Upper lobe of left lung (tissue), 6 donors: ENCODE measurements at regions not wholly inside any gene's neighbourhood (a gene's known extent, or its start where the extent isn't known, plus 50 kb on each side); places are given as distances from the start of the nearest gene placed in this dataset.

Experiments used
- ATAC-seq, 2 donors: fragments of 200-7000 bp; cut with Tn5 transposase; one replicate each; pipeline ENCODE4 v1.9.1; 2022; ENCODE audit warnings: mild to moderate bottlenecking in 2 of 2, moderate library complexity in 2 of 2; ENCODE audit not compliant: low FRiP score in 2 of 2
- DNase-seq, 2 donors: peaks; one replicate each; pipeline ENCODE4 v3.0.0-alpha.2; 2019 to 2020
- H3K27ac ChIP-seq, 4 donors: fragments of 200-600 bp; sonication (generic); one replicate each; pipeline ENCODE4 v1.5.1; 2016 to 2019
- H3K27me3 ChIP-seq, 4 donors: fragments of 200-600 bp; sonication (generic); one replicate each; pipeline ENCODE4 v1.5.1; 2017 to 2019
- H3K36me3 ChIP-seq, 4 donors: fragments of 200-600 bp; sonication (generic); one replicate each; pipeline ENCODE4 v1.5.1; 2016 to 2019
- H3K4me1 ChIP-seq, 4 donors: fragments of 200-600 bp; sonication (generic); one replicate each; pipeline ENCODE4 v1.5.1; 2018 to 2019
- H3K4me3 ChIP-seq, 4 donors: fragments of 200-600 bp; sonication (generic); one replicate each; pipeline ENCODE4 v1.5.1; 2017 to 2019; ENCODE audit warnings: mild to moderate bottlenecking in 2 of 4, moderate library complexity in 1 of 4
- H3K9me3 ChIP-seq, 4 donors: fragments of 200-600 bp; sonication (generic); one replicate each; pipeline ENCODE4 v1.5.1; 2018 to 2019
- CTCF ChIP-seq, 6 experiments: fragments of 450-650 bp in 4 of 6; fragments of 200-600 bp in 2 of 6; sonication (generic) in 2 of 6; IDR thresholded peaks; one replicate each; pipeline ENCODE4 v1.5.1; 2016 to 2019; ENCODE audit warnings: antibody characterized with exemption in 6 of 6
- EP300 ChIP-seq, 4 donors: sonication (generic); formaldehyde crosslinking; IDR thresholded peaks; one replicate each; pipeline ENCODE4 v1.5.1; 2017; ENCODE audit warnings: antibody characterized with exemption in 4 of 4, control low read depth in 2 of 4
- POLR2A ChIP-seq, 4 donors: fragments of 450-650 bp; IDR thresholded peaks; one replicate each; pipeline ENCODE4 v1.5.1; 2016 to 2017; ENCODE audit warnings: antibody characterized with exemption in 4 of 4, mild to moderate bottlenecking in 2 of 4
- POLR2AphosphoS5 ChIP-seq, 2 donors: sonication (generic); formaldehyde crosslinking; IDR thresholded peaks; one replicate each; pipeline ENCODE4 v1.5.1; 2017; ENCODE audit warnings: antibody characterized with exemption in 2 of 2
- WGBS, 2 donors: methylation state at CpG; one replicate each; pipeline ENCODE4 v1.1.5; 2017 to 2018; 5-methylcytosine and 5-hydroxymethylcytosine counted together
- donor health status: DM: no; HTN: no; CAD: no; lungs with moderate emphysema.
- donor health status: DM: no; HTN: yes; CAD: no; lungs with severe emphysema.

GRCh38 chr10:121416071-121416470, 182.2 kb downstream of the FGFR2 start:
- Histone ChIP-seq H3K4me3 (no peak overlapping the region), H3K27ac (no peak overlapping the region), H3K9me3 (peaks cover 0 to 4% (median 0%) of the 10 kb centered on the region in 4 donors), H3K27me3 (no peaks in the 10 kb centered on the region), H3K4me1 (no peaks in the 10 kb centered on the region), H3K36me3 (no peaks in the 10 kb centered on the region)
- no peak for DNase-seq
- 85 to 93% methylated on average over 1 of the region's 1 CpG for WGBS, 2 donors
- no peak for ATAC-seq
- TF ChIP-seq POLR2A (IDR thresholded peaks at IDR 0.05) = no peak

GRCh38 chr10:121417298-121417697, 180.9 kb downstream of the FGFR2 start:
- H3K27me3 ChIP-seq = no peaks in the 10 kb centered on the region
- no peak for DNase-seq
- no peak for ATAC-seq
- WGBS, 2 donors = 69 to 80% methylated on average over 2 of the region's 2 CpGs
- H3K4me3 ChIP-seq = no peak overlapping the region
- TF ChIP-seq EP300 (IDR thresholded peaks at IDR 0.05) = no peak
- H3K36me3 ChIP-seq = no peaks in the 10 kb centered on the region
- peaks cover 0 to 4% (median 0%) of the 10 kb centered on the region in 4 donors for H3K9me3 ChIP-seq
- H3K4me1 ChIP-seq = no peaks in the 10 kb centered on the region
- H3K27ac ChIP-seq = no peak overlapping the region

DNA sequence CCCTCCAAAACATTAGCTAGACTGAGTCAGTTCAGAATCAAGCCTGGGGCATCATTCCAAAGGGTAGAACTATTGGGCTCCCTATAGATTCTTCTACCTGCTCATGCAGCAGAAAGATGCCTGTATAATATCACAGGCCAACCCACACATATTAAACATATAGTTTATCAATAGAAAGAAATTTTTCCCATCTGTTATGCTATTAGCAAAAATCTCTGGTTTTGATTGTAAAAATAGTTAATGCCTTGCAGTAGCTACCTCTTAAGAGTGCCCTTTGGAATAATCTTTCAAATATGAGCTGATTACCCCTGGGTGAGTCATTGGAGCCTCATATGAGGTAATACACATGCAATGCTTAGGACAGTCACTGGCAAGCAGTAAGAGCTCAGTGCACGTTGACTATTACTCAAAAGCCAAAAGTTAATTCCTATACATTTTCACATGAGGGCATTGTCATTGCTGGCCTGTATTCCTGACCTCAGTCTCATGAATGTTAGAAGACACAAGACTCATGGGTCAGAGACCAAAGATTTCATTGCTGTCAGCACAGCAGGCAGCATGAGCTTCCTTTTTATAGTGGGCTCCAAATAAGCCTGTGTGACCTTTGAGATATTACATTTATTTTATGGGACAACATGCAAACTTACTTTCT, 180.0 kb downstream of the FGFR2 start:
- 77 to 88% methylated on average over 1 of the region's 1 CpG for WGBS, 2 donors
- TF ChIP-seq POLR2AphosphoS5 (IDR thresholded peaks at IDR 0.05) (no peak), CTCF (IDR thresholded peaks at IDR 0.05) (no peak), EP300 (IDR thresholded peaks at IDR 0.05) (no peak), POLR2A (IDR thresholded peaks at IDR 0.05) (no peak)
- ATAC-seq (no peak), DNase-seq (no peak)
- Histone ChIP-seq H3K9me3 (peaks cover 0 to 4% (median 0%) of the 10 kb centered on the region in 4 donors), H3K27me3 (no peaks in the 10 kb centered on the region), H3K27ac (no peak overlapping the region), H3K4me1 (no peaks in the 10 kb centered on the region), H3K36me3 (no peaks in the 10 kb centered on the region), H3K4me3 (no peak overlapping the region)

- Histone ChIP-seq H3K27ac (no peak overlapping the region), H3K36me3 (no peaks in the 10 kb centered on the region), H3K27me3 (no peaks in the 10 kb centered on the region), H3K9me3 (no peaks in the 10 kb centered on the region), H3K4me1 (no peaks in the 10 kb centered on the region), H3K4me3 (no peak overlapping the region)
- DNase-seq (no peak), ATAC-seq (no peak)
- TF ChIP-seq CTCF (IDR thresholded peaks at IDR 0.05) (no peak), POLR2AphosphoS5 (IDR thresholded peaks at IDR 0.05) (no peak), POLR2A (IDR thresholded peaks at IDR 0.05) (no peak), EP300 (IDR thresholded peaks at IDR 0.05) (no peak)
- WGBS, 2 donors = 69 to 79% methylated on average over 3 of the region's 3 CpGs
Observed at GRCh38 chr10:121420006-121420405, 178.2 kb downstream of the FGFR2 start.

DNA sequence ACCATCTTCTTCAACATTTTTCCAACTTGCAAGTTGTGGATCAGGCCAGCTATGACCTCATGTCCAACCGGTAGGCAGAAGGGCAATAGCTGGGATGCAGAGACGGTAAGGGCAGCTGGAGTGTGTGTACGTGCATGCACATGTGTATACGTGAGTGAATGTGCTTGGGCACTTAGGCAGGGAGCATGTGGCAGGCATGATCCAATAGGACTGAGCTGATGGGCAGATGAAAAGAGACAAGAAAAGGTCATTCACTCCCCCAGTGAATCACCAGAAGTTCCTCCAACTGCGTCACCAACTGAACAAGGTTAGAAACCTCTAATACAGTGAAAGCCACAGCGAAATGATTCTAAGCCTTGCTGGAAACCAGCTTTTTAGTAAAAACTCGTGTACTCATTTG, 176.1 kb downstream of the FGFR2 start:
- Histone ChIP-seq H3K27me3 (no peaks in the 10 kb centered on the region), H3K36me3 (no peaks in the 10 kb centered on the region), H3K27ac (no peak overlapping the region), H3K9me3 (no peaks in the 10 kb centered on the region), H3K4me1 (no peaks in the 10 kb centered on the region), H3K4me3 (no peak overlapping the region)
- ATAC-seq = no peak
- DNase-seq = no peak
- WGBS, 2 donors = 89 to 93% methylated on average over 7 of the region's 7 CpGs
- TF ChIP-seq POLR2AphosphoS5 (IDR thresholded peaks at IDR 0.05) (no peak), EP300 (IDR thresholded peaks at IDR 0.05) (no peak), CTCF (IDR thresholded peaks at IDR 0.05) (no peak), POLR2A (IDR thresholded peaks at IDR 0.05) (no peak)

- ATAC-seq (no peak), DNase-seq (no peak)
- 73 to 79% methylated on average over 4 of the region's 4 CpGs for WGBS, 2 donors
Observed at GRCh38 chr10:121425623-121426022, 172.6 kb downstream of the FGFR2 start.

More at GRCh38 chr10:121425623-121426022, 172.6 kb downstream of the FGFR2 start:
- Histone ChIP-seq H3K36me3 (no peaks in the 10 kb centered on the region), H3K27me3 (no peaks in the 10 kb centered on the region), H3K9me3 (no peaks in the 10 kb centered on the region), H3K27ac (no peak overlapping the region), H3K4me3 (no peak overlapping the region), H3K4me1 (no peaks in the 10 kb centered on the region)
- TF ChIP-seq EP300 (IDR thresholded peaks at IDR 0.05) = no peak
- no peak for TF ChIP-seq POLR2AphosphoS5 (IDR thresholded peaks at IDR 0.05)
- TF ChIP-seq POLR2A (IDR thresholded peaks at IDR 0.05) = no peak
- no peak for TF ChIP-seq CTCF (IDR thresholded peaks at IDR 0.05)
